Keratinocyte (primary cell): ENCODE measurements at regions not wholly inside any gene's neighbourhood (a gene's known extent, or its start where the extent isn't known, plus 50 kb on each side); places are given as distances from the start of the nearest gene placed in this dataset.

ENCODE experiments used
- DNase-seq: peaks from one replicate; pipeline ENCODE4 v3.0.0-alpha.2; 2011; ENCODE audit warnings: low read depth, missing footprints, low spot score
- FAIRE-seq: peaks from 2 replicates; lab custom pipeline; 2011; peaks lifted over from hg19 to GRCh38; lab: Jason Lieb, UNC
- H2AFZ ChIP-seq: 2 replicates; pipeline ENCODE4 v1.6.0; 2012; ENCODE audit warnings: low read length, control low read depth, inconsistent platforms; ENCODE audit not compliant: control insufficient read depth
- H3K27ac ChIP-seq: 2 replicates; pipeline ENCODE4 v1.5.1; 2011; ENCODE audit warnings: low read length; ENCODE audit not compliant: control insufficient read depth, insufficient read depth
- H3K27me3 ChIP-seq: 3 replicates; pipeline ENCODE4 v1.6.0; 2011; ENCODE audit warnings: low read length; ENCODE audit not compliant: control insufficient read depth, insufficient read depth; ENCODE audit errors: extremely low read depth
- H3K36me3 ChIP-seq, 2 experiments: 2 replicates in 1 of 2; 3 replicates in 1 of 2; pipeline ENCODE4 v1.5.1; 2011; ENCODE audit warnings: low read length in 2 of 2, mild to moderate bottlenecking in 1 of 2; ENCODE audit not compliant: control insufficient read depth in 2 of 2, insufficient read depth in 2 of 2; ENCODE audit errors: extremely low read depth in 1 of 2
- H3K4me1 ChIP-seq: 3 replicates; pipeline ENCODE4 v1.5.1; 2011; ENCODE audit warnings: low read length; ENCODE audit not compliant: control insufficient read depth, insufficient read depth; ENCODE audit errors: extremely low read depth
- H3K4me2 ChIP-seq: 3 replicates; pipeline ENCODE4 v1.6.0; 2011; ENCODE audit warnings: low read depth, low read length; ENCODE audit not compliant: control insufficient read depth, insufficient read depth; ENCODE audit errors: extremely low read depth
- H3K4me3 ChIP-seq, 3 experiments: fragments of 200-600 bp in 1 of 3; sonication (generic) in 1 of 3; 2 replicates in 2 of 3; 3 replicates in 1 of 3; pipeline ENCODE4 v1.5.1; 2011 to 2016; ENCODE audit warnings: low read length in 3 of 3, mild to moderate bottlenecking in 3 of 3, control low read depth in 2 of 3, inconsistent platforms in 1 of 3, low read depth in 1 of 3, mixed read lengths in 1 of 3, mixed run types in 1 of 3, moderate library complexity in 1 of 3; ENCODE audit not compliant: control insufficient read depth in 2 of 3, insufficient read depth in 2 of 3; ENCODE audit errors: extremely low read depth in 1 of 3
- H3K79me2 ChIP-seq: 2 replicates; pipeline ENCODE4 v1.6.0; 2012; ENCODE audit warnings: low read length; ENCODE audit not compliant: control insufficient read depth, insufficient read depth
- H3K9ac ChIP-seq: 3 replicates; pipeline ENCODE4 v1.6.0; 2011; ENCODE audit warnings: low read length; ENCODE audit not compliant: control insufficient read depth, insufficient read depth; ENCODE audit errors: extremely low read depth
- H3K9me1 ChIP-seq: 3 replicates; pipeline ENCODE4 v1.6.0; 2011; ENCODE audit warnings: low read length; ENCODE audit not compliant: control insufficient read depth, insufficient read depth; ENCODE audit errors: extremely low read depth
- H3K9me3 ChIP-seq: 2 replicates; pipeline ENCODE4 v1.5.1; 2012; ENCODE audit warnings: low read depth, low read length; ENCODE audit not compliant: control insufficient read depth
- H4K20me1 ChIP-seq: 3 replicates; pipeline ENCODE4 v1.6.0; 2011; ENCODE audit warnings: low read length; ENCODE audit not compliant: control insufficient read depth, insufficient read depth; ENCODE audit errors: extremely low read depth
- EZH2 ChIP-seq: IDR thresholded peaks from one replicate; pipeline ENCODE4 v1.6.1; 2012; ENCODE audit warnings: inconsistent platforms, mild to moderate bottlenecking, low read length, moderate library complexity
- dilution Hi-C: fragments of 300-500 bp; cut with MboI; formaldehyde crosslinking; loops from one replicate; pipeline ENCODE4 v1.7.0; 2020; ENCODE audit warnings: low sequenced_read_pairs; ENCODE audit not compliant: extremely low pct_ligation_motif_present
- TF ChIP-seq, protein P1 (sequence below), 3 experiments: IDR thresholded peaks in 1 of 3; conservative IDR thresholded peaks in 1 of 3; optimal IDR thresholded peaks in 1 of 3; 2 replicates in 2 of 3; 3 replicates in 1 of 3; pipeline versions ENCODE3 to v1.5.1; 2011; ENCODE audit warnings: low read length in 3 of 3, mild to moderate bottlenecking in 3 of 3, moderate library complexity in 2 of 3, control low read depth in 1 of 3, inconsistent platforms in 1 of 3; ENCODE audit not compliant: insufficient read depth in 2 of 3; ENCODE audit errors: extremely low read depth in 1 of 3

DNA sequence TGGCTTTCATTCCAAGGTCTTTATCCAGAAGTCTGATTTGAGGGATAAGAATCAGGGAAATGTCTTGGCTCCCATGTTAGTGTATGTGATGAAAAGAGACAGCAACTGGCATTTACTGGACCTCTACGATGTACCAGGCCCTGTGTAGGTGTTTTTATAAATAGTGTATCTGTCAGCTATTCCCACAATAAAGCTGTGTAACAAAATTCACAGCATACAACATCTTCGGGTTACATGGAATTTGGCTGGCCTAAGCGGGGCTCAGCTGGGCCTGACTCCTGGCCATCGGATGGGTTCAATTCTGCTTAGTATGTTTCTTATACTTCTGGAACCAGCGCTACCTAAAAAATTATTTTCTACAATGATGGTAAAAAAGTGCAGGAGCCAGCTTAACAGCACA lies 128.2 kb downstream of the SNX5 start:
- peaks cover 2% of the 10 kb centered on the region for H3K9me3 ChIP-seq
- H3K27me3 ChIP-seq, result no peaks in the 10 kb centered on the region
- H3K27ac ChIP-seq, result no peak overlapping the region
- peaks cover 4% of the 10 kb centered on the region for H3K4me1 ChIP-seq
- H3K4me3 ChIP-seq, result no peak overlapping the region
- no peaks in the 10 kb centered on the region for H3K79me2 ChIP-seq
- TF ChIP-seq, protein P1, sequence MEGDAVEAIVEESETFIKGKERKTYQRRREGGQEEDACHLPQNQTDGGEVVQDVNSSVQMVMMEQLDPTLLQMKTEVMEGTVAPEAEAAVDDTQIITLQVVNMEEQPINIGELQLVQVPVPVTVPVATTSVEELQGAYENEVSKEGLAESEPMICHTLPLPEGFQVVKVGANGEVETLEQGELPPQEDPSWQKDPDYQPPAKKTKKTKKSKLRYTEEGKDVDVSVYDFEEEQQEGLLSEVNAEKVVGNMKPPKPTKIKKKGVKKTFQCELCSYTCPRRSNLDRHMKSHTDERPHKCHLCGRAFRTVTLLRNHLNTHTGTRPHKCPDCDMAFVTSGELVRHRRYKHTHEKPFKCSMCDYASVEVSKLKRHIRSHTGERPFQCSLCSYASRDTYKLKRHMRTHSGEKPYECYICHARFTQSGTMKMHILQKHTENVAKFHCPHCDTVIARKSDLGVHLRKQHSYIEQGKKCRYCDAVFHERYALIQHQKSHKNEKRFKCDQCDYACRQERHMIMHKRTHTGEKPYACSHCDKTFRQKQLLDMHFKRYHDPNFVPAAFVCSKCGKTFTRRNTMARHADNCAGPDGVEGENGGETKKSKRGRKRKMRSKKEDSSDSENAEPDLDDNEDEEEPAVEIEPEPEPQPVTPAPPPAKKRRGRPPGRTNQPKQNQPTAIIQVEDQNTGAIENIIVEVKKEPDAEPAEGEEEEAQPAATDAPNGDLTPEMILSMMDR (optimal IDR thresholded peaks at IDR 0.05 in 1 of 3, IDR thresholded peaks at IDR 0.05 in 1 of 3, conservative IDR thresholded peaks at IDR 0.05 in 1 of 3; ENCODE audit: extremely low read depth in 1 of 3, insufficient read depth in 2 of 3, low read length in 3 of 3), result no peak
- TF ChIP-seq EZH2, result no peak
- DNase-seq (no peak), FAIRE-seq (no peak)
- no peaks in the 10 kb centered on the region for H4K20me1 ChIP-seq
- no peaks in the 10 kb centered on the region for H3K36me3 ChIP-seq
- no peaks in the 10 kb centered on the region for H3K9me1 ChIP-seq
- no peak overlapping the region for H3K9ac ChIP-seq
- dilution Hi-C loops, result no loop called here
- no peak overlapping the region for H2AFZ ChIP-seq
- H3K4me2 ChIP-seq, result no peak overlapping the region

- no peak overlapping the region for H3K4me2 ChIP-seq
- H3K27ac ChIP-seq, result no peak overlapping the region
- H3K4me3 ChIP-seq, result no peak overlapping the region
- H3K9me1 ChIP-seq, result no peaks in the 10 kb centered on the region
- no peaks in the 10 kb centered on the region for H3K27me3 ChIP-seq
- H3K9ac ChIP-seq, result no peak overlapping the region
- H3K4me1 ChIP-seq, result peaks cover 12% of the 10 kb centered on the region
- TF ChIP-seq EZH2, result no peak
- TF ChIP-seq, protein P1 (optimal IDR thresholded peaks at IDR 0.05 in 1 of 3, IDR thresholded peaks at IDR 0.05 in 1 of 3, conservative IDR thresholded peaks at IDR 0.05 in 1 of 3; ENCODE audit: extremely low read depth in 1 of 3, insufficient read depth in 2 of 3, low read length in 3 of 3), result no peak
- H3K9me3 ChIP-seq, result peaks cover 2% of the 10 kb centered on the region
- no peaks in the 10 kb centered on the region for H3K79me2 ChIP-seq
- H4K20me1 ChIP-seq, result no peaks in the 10 kb centered on the region
- FAIRE-seq (no peak), DNase-seq (no peak)
- H3K36me3 ChIP-seq, result no peaks in the 10 kb centered on the region
- H2AFZ ChIP-seq, result no peak overlapping the region
- dilution Hi-C loops, result no loop called here
Measured at GRCh38 chr20:17838921-17839320, 129.7 kb downstream of the SNX5 start.
